NT2/D1 (cell line): ENCODE measurements at regions not wholly inside any gene's neighbourhood (a gene's known extent, or its start where the extent isn't known, plus 50 kb on each side); places are given as distances from the start of the nearest gene placed in this dataset.

Experiments used
- SUZ12 ChIP-seq: IDR thresholded peaks from 2 replicates; pipeline ENCODE4 v1.6.1; 2011; ENCODE audit not compliant: insufficient read length, insufficient read depth; ENCODE audit errors: extremely low read depth
- YY1 ChIP-seq: IDR thresholded peaks from 2 replicates; pipeline ENCODE4 v1.6.1; 2011; ENCODE audit not compliant: insufficient read length, insufficient read depth
- ZNF274 ChIP-seq: IDR thresholded peaks from 2 replicates; pipeline ENCODE4 v1.6.1; 2011; ENCODE audit warnings: mild to moderate bottlenecking, low read depth, low read length

GRCh38 chr12:72168851-72169250 lies 103.3 kb upstream of the TRHDE start:
- TF ChIP-seq YY1 (no peak), SUZ12 (no peak), ZNF274 (no peak)
